ENCODE measurements at regions not wholly inside any gene's neighbourhood (a gene's known extent, or its start where the extent isn't known, plus 50 kb on each side); places are given as distances from the start of the nearest gene placed in this dataset.

DNA sequence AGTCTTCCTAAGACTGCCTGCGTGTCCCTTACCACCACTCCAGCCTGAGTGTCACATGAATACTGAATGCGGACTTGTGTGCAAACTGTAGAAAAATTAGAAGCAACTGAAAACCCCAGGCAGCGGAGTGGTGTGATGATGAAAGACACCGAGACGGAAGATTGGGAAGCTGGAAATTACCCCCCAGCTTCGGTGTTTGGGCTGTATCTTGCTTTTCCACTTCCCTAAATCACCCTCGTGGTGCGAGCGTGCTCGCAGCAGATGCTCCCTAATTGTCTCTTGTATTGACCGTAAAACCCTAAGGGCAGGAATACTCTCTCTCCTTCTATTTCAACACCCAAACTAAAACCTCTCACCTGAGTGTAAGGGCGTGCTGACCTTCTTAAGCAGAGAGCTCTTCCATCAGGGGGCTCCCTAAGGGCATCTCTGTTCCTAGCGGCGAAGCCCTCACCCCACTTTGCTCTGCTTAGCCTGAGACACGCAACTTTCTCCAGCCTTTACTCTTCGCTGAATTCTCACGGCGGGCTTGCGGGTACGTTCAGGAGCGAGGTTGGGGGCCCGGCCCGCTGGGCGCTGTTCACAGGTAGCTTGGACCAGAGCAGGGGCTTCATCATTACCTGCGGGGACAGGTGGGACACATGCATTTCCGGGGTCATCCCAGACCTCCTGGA, 62.4 kb downstream of the CRYBB2 start:
- TF ChIP-seq OSR1 (CRISPR knock-in tag; IDR thresholded peaks at IDR 0.05) (no peak), ESRRG (CRISPR knock-in tag; IDR thresholded peaks at IDR 0.05) (no peak), ZFP3 (CRISPR knock-in tag; IDR thresholded peaks at IDR 0.05) (no peak), ZNF8 (CRISPR knock-in tag; IDR thresholded peaks at IDR 0.05) (no peak), GLIS3 (CRISPR knock-in tag; IDR thresholded peaks at IDR 0.05) (no peak), ARNTL (CRISPR knock-in tag; IDR thresholded peaks at IDR 0.05; ENCODE audit: borderline replicate concordance, low read depth) (no peak)
- TF ChIP-seq, protein P1, sequence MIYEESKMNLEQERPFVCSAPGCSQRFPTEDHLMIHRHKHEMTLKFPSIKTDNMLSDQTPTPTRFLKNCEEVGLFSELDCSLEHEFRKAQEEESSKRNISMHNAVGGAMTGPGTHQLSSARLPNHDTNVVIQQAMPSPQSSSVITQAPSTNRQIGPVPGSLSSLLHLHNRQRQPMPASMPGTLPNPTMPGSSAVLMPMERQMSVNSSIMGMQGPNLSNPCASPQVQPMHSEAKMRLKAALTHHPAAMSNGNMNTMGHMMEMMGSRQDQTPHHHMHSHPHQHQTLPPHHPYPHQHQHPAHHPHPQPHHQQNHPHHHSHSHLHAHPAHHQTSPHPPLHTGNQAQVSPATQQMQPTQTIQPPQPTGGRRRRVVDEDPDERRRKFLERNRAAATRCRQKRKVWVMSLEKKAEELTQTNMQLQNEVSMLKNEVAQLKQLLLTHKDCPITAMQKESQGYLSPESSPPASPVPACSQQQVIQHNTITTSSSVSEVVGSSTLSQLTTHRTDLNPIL (CRISPR knock-in tag; IDR thresholded peaks at IDR 0.05; ENCODE audit: low read depth) = no peak
- TF ChIP-seq, protein P2, sequence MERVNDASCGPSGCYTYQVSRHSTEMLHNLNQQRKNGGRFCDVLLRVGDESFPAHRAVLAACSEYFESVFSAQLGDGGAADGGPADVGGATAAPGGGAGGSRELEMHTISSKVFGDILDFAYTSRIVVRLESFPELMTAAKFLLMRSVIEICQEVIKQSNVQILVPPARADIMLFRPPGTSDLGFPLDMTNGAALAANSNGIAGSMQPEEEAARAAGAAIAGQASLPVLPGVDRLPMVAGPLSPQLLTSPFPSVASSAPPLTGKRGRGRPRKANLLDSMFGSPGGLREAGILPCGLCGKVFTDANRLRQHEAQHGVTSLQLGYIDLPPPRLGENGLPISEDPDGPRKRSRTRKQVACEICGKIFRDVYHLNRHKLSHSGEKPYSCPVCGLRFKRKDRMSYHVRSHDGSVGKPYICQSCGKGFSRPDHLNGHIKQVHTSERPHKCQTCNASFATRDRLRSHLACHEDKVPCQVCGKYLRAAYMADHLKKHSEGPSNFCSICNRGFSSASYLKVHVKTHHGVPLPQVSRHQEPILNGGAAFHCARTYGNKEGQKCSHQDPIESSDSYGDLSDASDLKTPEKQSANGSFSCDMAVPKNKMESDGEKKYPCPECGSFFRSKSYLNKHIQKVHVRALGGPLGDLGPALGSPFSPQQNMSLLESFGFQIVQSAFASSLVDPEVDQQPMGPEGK (CRISPR knock-in tag; IDR thresholded peaks at IDR 0.05; ENCODE audit: borderline replicate concordance) = no peak
